Mesendoderm (in vitro differentiated cells): ENCODE measurements at regions not wholly inside any gene's neighbourhood (a gene's known extent, or its start where the extent isn't known, plus 50 kb on each side); places are given as distances from the start of the nearest gene placed in this dataset.

ENCODE experiments used
- DNase-seq: peaks from one replicate; pipeline ENCODE4 v3.0.0; 2013
- H2AK5ac ChIP-seq: 2 replicates; pipeline ENCODE4 v1.6.1; 2013; ENCODE audit warnings: low read length, inconsistent platforms
- H2BK120ac ChIP-seq: 2 replicates; pipeline ENCODE4 v1.6.1; 2013; ENCODE audit warnings: low read depth, mild to moderate bottlenecking, low read length, moderate library complexity, mixed read lengths
- H2BK15ac ChIP-seq: replicated peaks from 2 replicates; pipeline ENCODE4 v1.6.1; 2013; ENCODE audit warnings: low read depth, mild to moderate bottlenecking, moderate library complexity
- H2BK5ac ChIP-seq: 2 replicates; pipeline ENCODE4 v1.6.1; 2013; ENCODE audit warnings: low read length, inconsistent platforms
- H3K18ac ChIP-seq: 2 replicates; pipeline ENCODE4 v1.6.1; 2013; ENCODE audit warnings: mild to moderate bottlenecking, low read length, mixed read lengths
- H3K23ac ChIP-seq: one replicate; pipeline ENCODE4 v1.6.1; 2013; ENCODE audit warnings: low read length
- H3K27ac ChIP-seq: 2 replicates; pipeline ENCODE4 v1.5.1; 2013; ENCODE audit warnings: low read depth, mild to moderate bottlenecking, inconsistent platforms, low read length, moderate library complexity
- H3K27me3 ChIP-seq: 2 replicates; pipeline ENCODE4 v1.6.1; 2013; ENCODE audit warnings: low read length, control low read depth, mild to moderate bottlenecking, inconsistent platforms; ENCODE audit not compliant: insufficient read depth, poor library complexity
- H3K36me3 ChIP-seq: 2 replicates; pipeline ENCODE4 v1.6.1; 2013; ENCODE audit warnings: low read length, inconsistent platforms; ENCODE audit not compliant: control insufficient read depth, insufficient read depth
- H3K4ac ChIP-seq: one replicate; pipeline ENCODE4 v1.6.1; 2013; ENCODE audit warnings: low read depth, mild to moderate bottlenecking, low read length, moderate library complexity
- H3K4me1 ChIP-seq: 2 replicates; pipeline ENCODE4 v1.6.1; 2013; ENCODE audit warnings: low read depth, low read length, inconsistent platforms; ENCODE audit not compliant: control insufficient read depth
- H3K4me2 ChIP-seq: 2 replicates; pipeline ENCODE4 v1.6.1; 2013; ENCODE audit warnings: low read length
- H3K4me3 ChIP-seq: 2 replicates; pipeline ENCODE4 v1.5.1; 2013; ENCODE audit warnings: mild to moderate bottlenecking, low read length
- H3K56ac ChIP-seq: one replicate; pipeline ENCODE4 v1.6.1; 2013; ENCODE audit warnings: low read length
- H3K79me1 ChIP-seq: 2 replicates; pipeline ENCODE4 v1.6.1; 2013; ENCODE audit warnings: low read length, inconsistent platforms
- H3K79me2 ChIP-seq: 2 replicates; pipeline ENCODE4 v1.6.1; 2013; ENCODE audit warnings: mild to moderate bottlenecking, low read length; ENCODE audit not compliant: control insufficient read depth, insufficient read depth
- H3K9ac ChIP-seq: 2 replicates; pipeline ENCODE4 v1.6.1; 2013; ENCODE audit warnings: low read length, inconsistent platforms
- H4K5ac ChIP-seq: one replicate; pipeline ENCODE4 v1.6.1; 2013; ENCODE audit warnings: low read length
- H4K8ac ChIP-seq: one replicate; pipeline ENCODE4 v1.6.1; 2013; ENCODE audit warnings: low read depth, mild to moderate bottlenecking, control low read depth, low read length, moderate library complexity
- WGBS: extraction: QIAGEN DNeasy Blood & Tissue Kit; methylation state at CpG from one replicate; pipeline ENCODE4 v1.1.7; 2013; ENCODE audit warnings: low lambda C conversion rate, missing lambda C conversion rate; ENCODE audit not compliant: insufficient coverage; ENCODE audit errors: extremely low coverage; 5-methylcytosine and 5-hydroxymethylcytosine counted together

DNA sequence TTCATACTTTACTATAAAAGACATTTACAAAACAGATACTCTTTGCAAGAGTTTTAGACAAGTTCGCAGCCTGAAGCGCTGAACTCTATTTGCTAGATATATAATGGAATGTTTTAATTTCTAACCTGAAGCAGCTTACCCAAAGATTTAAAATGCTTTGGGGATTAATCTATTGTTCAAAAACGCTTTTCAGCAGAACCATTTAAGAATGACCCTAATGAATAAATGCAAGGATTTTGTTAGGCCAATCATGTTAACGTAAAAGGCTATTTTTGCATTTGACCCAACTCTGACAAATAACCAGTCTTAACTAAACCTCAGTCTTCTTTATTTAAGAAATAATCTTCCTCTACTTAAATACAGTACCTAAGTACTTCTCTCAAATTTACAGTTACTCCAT is 406.7 kb upstream of the POT1 start:
- Histone ChIP-seq H4K5ac (no peak overlapping the region), H4K8ac (no peak overlapping the region), H2BK15ac (no peak overlapping the region), H3K79me1 (no peaks in the 10 kb centered on the region), H3K56ac (no peak overlapping the region), H3K79me2 (no peaks in the 10 kb centered on the region), H3K18ac (no peak overlapping the region), H3K27ac (no peak overlapping the region), H3K36me3 (no peaks in the 10 kb centered on the region), H3K4me2 (no peak overlapping the region), H3K23ac (no peak overlapping the region), H3K27me3 (no peaks in the 10 kb centered on the region), H3K9ac (no peak overlapping the region), H3K4me3 (no peak overlapping the region), H3K4ac (no peak overlapping the region), H3K4me1 (no peaks in the 10 kb centered on the region), H2AK5ac (no peak overlapping the region), H2BK120ac (no peak overlapping the region), H2BK5ac (no peak overlapping the region)
- no peak for DNase-seq
- no CpG with 5 or more reads among the region's 4 CpGs for WGBS

DNA sequence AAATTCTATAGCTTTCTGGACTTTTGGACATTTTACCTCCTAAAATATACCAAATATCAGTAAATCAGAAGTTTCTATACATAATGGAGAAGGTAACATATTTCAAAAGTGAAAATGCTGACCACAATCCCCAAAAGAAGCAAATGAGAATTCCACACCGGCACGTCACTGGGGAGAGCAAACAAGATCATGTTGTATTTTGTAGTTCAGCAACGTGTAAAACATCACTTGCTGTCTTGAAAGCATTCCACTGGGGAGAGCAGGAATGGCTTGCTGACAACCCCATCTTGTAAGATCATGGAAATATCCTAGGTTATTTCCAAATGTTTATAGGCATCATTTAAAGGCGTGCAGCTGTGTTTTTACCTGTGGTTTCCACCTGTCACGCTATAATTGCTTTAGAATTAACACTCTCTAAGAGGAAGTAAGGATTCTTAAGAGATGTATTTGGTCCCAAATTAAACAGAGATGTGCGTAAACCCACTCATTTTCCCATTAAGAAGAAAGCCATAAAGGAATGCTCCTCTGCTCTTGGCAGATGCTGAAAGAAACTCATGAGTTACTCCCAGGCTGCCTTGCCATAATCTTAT is 397.1 kb upstream of the POT1 start:
- Histone ChIP-seq H2BK15ac (no peak overlapping the region), H2BK120ac (no peak overlapping the region), H2BK5ac (no peak overlapping the region), H3K79me2 (no peaks in the 10 kb centered on the region), H3K56ac (no peak overlapping the region), H3K27me3 (no peaks in the 10 kb centered on the region), H3K36me3 (no peaks in the 10 kb centered on the region), H2AK5ac (no peak overlapping the region), H4K8ac (no peak overlapping the region), H3K4me1 (no peaks in the 10 kb centered on the region), H4K5ac (no peak overlapping the region), H3K4me2 (no peak overlapping the region), H3K4me3 (no peak overlapping the region), H3K9ac (no peak overlapping the region), H3K18ac (no peak overlapping the region), H3K27ac (no peak overlapping the region), H3K4ac (no peak overlapping the region), H3K79me1 (no peaks in the 10 kb centered on the region), H3K23ac (no peak overlapping the region)
- WGBS, result no CpG with 5 or more reads among the region's 6 CpGs
- no peak for DNase-seq

DNA sequence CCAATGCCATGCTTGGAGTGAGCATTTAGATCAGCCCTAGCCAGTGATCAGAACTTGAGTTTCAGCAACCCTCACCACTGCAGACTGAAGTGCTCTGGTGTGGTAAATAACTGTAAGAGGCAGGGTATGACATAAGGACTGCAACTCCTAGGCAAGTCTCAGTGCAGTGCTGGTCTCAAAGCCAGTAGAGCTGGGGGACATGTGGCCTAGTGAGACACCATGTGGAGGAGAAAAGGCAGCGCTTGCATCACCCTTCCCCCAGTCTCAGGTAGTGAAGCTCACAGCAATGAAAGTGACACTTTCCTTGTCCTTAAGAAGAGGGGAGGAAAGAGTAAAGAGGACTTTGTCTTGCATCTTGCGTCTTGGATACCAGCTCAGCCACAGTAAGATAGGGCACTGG is 386.8 kb upstream of the POT1 start:
- Histone ChIP-seq H2BK120ac (no peak overlapping the region), H3K56ac (peak overlapping the region; percentile 78), H3K36me3 (no peaks in the 10 kb centered on the region), H4K8ac (no peak overlapping the region), H2AK5ac (no peak overlapping the region), H3K79me1 (no peaks in the 10 kb centered on the region), H3K27me3 (no peaks in the 10 kb centered on the region), H3K9ac (peak overlapping the region; percentile 45), H4K5ac (no peak overlapping the region), H3K4ac (peak overlapping the region; percentile 88), H3K27ac (no peak overlapping the region), H3K79me2 (no peaks in the 10 kb centered on the region), H2BK5ac (peak overlapping the region; percentile 51), H3K18ac (peak overlapping the region; percentile 73), H3K23ac (no peak overlapping the region), H3K4me2 (no peak overlapping the region), H3K4me3 (no peak overlapping the region), H3K4me1 (peaks cover 3% of the 10 kb centered on the region), H2BK15ac (no peak overlapping the region)
- no CpG with 5 or more reads among the region's 2 CpGs for WGBS
- DNase-seq, result peak; percentile 98

DNA sequence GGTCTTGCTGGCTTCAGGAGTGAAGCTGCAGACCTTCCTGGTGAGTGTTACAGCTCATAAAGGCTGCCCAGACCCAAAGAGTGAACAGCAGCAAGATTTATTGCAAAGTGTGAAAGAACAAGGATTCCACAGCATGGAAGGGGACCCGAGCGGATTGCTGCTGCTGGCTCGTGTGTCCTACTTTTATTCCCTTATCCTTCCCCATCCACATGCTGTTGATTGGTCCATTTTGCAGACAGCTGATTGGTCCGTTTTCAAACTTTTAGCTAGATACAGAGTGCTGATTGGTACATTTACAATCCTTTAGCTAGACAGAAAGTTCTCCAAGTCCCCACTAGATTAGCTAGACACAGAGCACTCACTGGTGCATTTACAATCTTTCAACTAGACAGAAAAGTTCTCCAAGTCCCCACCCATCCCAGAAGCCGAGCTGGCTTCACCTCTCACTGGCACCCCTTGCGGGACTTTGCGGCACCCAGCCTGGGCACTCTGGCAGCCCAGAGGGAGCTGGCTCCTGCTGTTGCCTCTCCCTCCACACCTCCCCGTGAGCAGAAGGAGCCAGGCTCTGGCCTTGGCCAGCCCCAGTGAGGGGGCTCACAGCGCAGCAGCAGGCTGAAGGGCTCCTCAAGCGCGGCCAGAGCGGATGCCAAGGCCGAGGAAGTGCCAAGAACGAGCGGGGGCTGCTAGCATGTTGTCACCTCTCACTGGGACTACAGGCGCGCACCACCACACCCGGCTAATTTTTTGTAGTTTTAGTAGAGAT is 369.6 kb upstream of the POT1 start:
- H3K4me1 ChIP-seq, result no peaks in the 10 kb centered on the region
- no peak overlapping the region for H2BK15ac ChIP-seq
- no peak overlapping the region for H3K23ac ChIP-seq
- WGBS, result no CpG with 5 or more reads among the region's 18 CpGs
- no peak overlapping the region for H3K9ac ChIP-seq
- no peaks in the 10 kb centered on the region for H3K36me3 ChIP-seq
- H3K79me2 ChIP-seq, result no peaks in the 10 kb centered on the region
- H3K4ac ChIP-seq, result no peak overlapping the region
- no peak overlapping the region for H2BK120ac ChIP-seq
- H3K18ac ChIP-seq, result no peak overlapping the region
- H4K5ac ChIP-seq, result no peak overlapping the region
- H3K4me2 ChIP-seq, result no peak overlapping the region
- H2BK5ac ChIP-seq, result no peak overlapping the region
- no peak overlapping the region for H2AK5ac ChIP-seq
- no peaks in the 10 kb centered on the region for H3K27me3 ChIP-seq
- H3K79me1 ChIP-seq, result no peaks in the 10 kb centered on the region
- no peak for DNase-seq
- no peak overlapping the region for H3K56ac ChIP-seq
- no peak overlapping the region for H4K8ac ChIP-seq
- H3K27ac ChIP-seq, result no peak overlapping the region
- H3K4me3 ChIP-seq, result no peak overlapping the region

DNA sequence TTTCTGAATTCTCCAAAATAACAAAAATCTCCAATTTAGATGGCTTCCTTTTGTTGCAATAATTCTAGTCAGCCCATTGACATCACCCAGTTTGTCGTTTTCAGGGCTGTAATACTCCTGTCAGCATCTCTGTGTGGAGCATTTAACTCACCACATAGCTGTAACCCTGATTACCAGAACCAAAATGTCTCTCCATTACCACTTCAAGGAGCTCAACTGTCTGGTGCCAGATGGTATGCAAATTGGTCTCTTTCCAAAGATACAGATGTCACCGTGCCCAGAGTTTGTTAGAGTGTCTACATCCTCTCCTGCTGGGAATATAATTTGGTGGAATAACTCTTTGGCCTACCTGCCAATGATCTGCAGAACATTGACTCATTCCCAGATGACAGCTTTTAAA is 350.3 kb upstream of the POT1 start:
- no peak overlapping the region for H3K18ac ChIP-seq
- no peak overlapping the region for H2BK120ac ChIP-seq
- no peak overlapping the region for H2BK15ac ChIP-seq
- no peaks in the 10 kb centered on the region for H3K4me1 ChIP-seq
- H2BK5ac ChIP-seq, result no peak overlapping the region
- H4K8ac ChIP-seq, result no peak overlapping the region
- no CpG with 5 or more reads among the region's 2 CpGs for WGBS
- H4K5ac ChIP-seq, result no peak overlapping the region
- no peaks in the 10 kb centered on the region for H3K79me2 ChIP-seq
- no peak overlapping the region for H2AK5ac ChIP-seq
- H3K23ac ChIP-seq, result no peak overlapping the region
- peak; percentile 31 for DNase-seq
- no peak overlapping the region for H3K27ac ChIP-seq
- no peak overlapping the region for H3K4ac ChIP-seq
- no peaks in the 10 kb centered on the region for H3K79me1 ChIP-seq
- no peak overlapping the region for H3K4me3 ChIP-seq
- no peaks in the 10 kb centered on the region for H3K36me3 ChIP-seq
- H3K27me3 ChIP-seq, result no peaks in the 10 kb centered on the region
- no peak overlapping the region for H3K9ac ChIP-seq
- H3K56ac ChIP-seq, result no peak overlapping the region
- no peak overlapping the region for H3K4me2 ChIP-seq

DNA sequence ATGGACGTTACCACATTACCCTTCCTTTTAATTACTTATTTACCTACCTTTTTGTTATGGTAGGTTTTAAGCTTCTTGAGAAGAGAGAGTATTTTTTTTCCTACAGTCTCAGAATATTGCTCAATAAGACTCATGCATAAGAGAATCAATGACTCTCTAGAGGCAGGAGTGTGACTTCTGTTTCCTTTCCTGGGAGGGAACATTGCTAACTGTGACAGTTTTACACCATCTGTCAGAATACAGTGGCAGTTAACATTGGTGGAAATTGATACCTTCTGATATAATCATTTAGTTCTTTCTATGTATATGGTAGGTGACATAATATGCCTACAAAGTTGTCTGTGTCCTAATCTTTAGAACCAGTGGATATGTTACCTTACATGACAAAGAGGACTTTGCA is 348.7 kb upstream of the POT1 start:
- Histone ChIP-seq H3K4me3 (no peak overlapping the region), H2BK120ac (no peak overlapping the region), H3K56ac (no peak overlapping the region), H3K36me3 (no peaks in the 10 kb centered on the region), H3K23ac (no peak overlapping the region), H4K5ac (no peak overlapping the region), H3K4me1 (no peaks in the 10 kb centered on the region), H3K27me3 (no peaks in the 10 kb centered on the region), H2AK5ac (no peak overlapping the region), H3K4ac (no peak overlapping the region), H2BK5ac (no peak overlapping the region), H3K79me1 (no peaks in the 10 kb centered on the region), H3K9ac (no peak overlapping the region), H3K79me2 (no peaks in the 10 kb centered on the region), H4K8ac (no peak overlapping the region), H3K4me2 (no peak overlapping the region), H3K27ac (no peak overlapping the region), H3K18ac (no peak overlapping the region), H2BK15ac (no peak overlapping the region)
- no peak for DNase-seq
- no CpG with 5 or more reads among the region's 1 CpG for WGBS
